Fibroblast of the aortic adventitia (primary cell): ENCODE measurements at regions not wholly inside any gene's neighbourhood (a gene's known extent, or its start where the extent isn't known, plus 50 kb on each side); places are given as distances from the start of the nearest gene placed in this dataset.

Source experiments
- DNase-seq: peaks from one replicate; pipeline ENCODE4 v3.0.0-alpha.2; 2010; ENCODE audit warnings: low read depth
- H3K4me3 ChIP-seq: 2 replicates; pipeline ENCODE4 v1.5.1; 2011; ENCODE audit warnings: low read depth, mild to moderate bottlenecking, control low read depth, low read length, moderate library complexity
- TF ChIP-seq, protein P1 (sequence below): IDR thresholded peaks from 2 replicates; pipeline ENCODE4 v1.5.1; 2011; ENCODE audit warnings: mild to moderate bottlenecking, low read length, control low read depth, inconsistent platforms; ENCODE audit not compliant: insufficient read depth

DNA sequence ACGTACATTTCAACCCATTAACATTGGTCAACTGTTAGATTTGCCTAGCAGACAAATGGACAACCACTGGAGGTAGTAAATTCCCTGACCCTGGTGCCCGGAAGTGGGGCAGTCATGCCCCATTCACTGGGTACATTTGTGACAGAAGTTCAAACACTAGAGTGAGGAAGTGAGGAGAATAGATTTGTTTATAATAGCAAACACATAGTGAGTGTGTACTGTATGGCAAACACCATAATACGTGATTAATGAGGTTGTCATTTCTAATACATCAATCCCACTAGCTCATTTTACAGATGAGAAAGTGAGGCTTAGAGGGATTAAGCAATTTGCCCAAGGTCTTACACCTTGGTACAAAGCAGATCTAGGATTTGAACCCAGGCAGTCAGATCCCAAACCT is 181.9 kb upstream of the MKLN1 start:
- DNase-seq, result no peak
- H3K4me3 ChIP-seq, result no peak overlapping the region
- TF ChIP-seq, protein P1, sequence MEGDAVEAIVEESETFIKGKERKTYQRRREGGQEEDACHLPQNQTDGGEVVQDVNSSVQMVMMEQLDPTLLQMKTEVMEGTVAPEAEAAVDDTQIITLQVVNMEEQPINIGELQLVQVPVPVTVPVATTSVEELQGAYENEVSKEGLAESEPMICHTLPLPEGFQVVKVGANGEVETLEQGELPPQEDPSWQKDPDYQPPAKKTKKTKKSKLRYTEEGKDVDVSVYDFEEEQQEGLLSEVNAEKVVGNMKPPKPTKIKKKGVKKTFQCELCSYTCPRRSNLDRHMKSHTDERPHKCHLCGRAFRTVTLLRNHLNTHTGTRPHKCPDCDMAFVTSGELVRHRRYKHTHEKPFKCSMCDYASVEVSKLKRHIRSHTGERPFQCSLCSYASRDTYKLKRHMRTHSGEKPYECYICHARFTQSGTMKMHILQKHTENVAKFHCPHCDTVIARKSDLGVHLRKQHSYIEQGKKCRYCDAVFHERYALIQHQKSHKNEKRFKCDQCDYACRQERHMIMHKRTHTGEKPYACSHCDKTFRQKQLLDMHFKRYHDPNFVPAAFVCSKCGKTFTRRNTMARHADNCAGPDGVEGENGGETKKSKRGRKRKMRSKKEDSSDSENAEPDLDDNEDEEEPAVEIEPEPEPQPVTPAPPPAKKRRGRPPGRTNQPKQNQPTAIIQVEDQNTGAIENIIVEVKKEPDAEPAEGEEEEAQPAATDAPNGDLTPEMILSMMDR, result no peak

DNA sequence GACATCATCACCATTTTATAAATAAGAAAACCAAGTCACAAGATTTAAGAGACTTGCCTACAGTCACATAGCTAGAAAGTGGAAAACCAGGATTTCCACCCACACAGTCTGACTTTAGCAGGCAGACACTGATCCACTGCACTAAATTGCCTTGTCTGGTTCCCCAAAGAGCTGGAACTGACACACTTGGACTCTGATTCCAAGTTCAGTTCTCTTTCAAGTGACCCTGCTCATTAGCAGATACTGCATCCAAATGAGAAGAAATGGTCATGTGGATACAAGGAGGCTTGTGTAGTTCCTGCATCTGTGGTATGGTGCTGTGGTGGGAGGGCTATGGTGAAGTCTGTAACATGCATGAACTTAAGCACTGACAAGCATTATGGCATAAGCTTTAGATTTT is 180.1 kb upstream of the MKLN1 start:
- TF ChIP-seq, protein P1, result no peak
- DNase-seq, result no peak
- H3K4me3 ChIP-seq, result no peak overlapping the region

DNA sequence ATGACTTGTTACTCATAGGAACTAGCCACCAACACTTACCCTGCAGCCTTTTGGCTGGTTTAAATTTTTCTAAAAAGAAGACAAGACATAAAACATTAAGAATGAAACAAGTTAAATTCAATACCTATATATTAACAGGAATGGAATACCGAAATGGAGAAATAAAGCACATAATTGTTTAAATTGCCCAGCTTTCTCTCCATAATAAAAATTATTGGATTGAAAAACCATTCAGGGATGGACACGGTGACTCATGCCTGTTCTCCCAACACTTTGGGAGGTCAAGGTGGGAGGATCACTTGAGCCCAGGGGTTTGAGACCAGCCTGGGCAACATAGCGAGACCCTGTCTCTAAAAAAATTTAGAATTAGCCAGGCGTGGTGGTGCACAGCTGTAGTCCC is 179.4 kb upstream of the MKLN1 start:
- no peak for DNase-seq
- TF ChIP-seq, protein P1, result no peak
- H3K4me3 ChIP-seq, result no peak overlapping the region

DNA sequence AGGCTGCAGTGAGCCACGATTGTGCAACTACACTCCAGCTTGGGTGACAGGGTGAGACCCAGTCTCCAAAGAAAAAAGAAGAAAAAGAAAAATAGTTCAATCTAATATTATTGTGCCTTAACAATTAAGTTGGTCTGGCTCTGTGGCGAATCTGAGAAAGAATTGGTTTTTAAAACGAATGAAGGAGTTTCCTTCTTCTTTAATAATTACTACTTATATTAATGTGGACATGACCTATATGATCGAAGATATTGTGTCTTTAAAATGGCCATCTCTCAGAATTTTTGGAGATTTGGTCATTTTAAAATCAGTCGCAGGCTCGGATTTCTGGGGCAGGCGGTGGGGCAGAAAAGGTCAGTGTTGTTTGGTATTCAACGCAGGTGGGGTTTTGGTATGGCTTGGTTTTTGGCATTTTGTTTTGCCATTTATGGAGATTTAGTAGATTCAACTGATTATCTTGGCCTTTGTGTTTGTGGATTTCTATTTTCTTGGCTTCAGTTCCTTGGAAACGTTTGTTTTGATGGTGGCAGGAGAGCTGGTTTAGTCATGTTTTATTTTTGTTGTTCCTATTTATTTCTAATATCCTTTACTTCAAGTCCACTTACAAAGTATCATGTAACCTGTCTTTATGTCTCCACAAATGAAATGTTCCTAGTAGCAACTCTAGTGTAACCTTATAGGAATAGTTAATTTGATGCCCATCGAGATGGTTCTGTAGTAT is 178.8 kb upstream of the MKLN1 start:
- no peak for DNase-seq
- H3K4me3 ChIP-seq, result no peak overlapping the region
- TF ChIP-seq, protein P1, result no peak

DNA sequence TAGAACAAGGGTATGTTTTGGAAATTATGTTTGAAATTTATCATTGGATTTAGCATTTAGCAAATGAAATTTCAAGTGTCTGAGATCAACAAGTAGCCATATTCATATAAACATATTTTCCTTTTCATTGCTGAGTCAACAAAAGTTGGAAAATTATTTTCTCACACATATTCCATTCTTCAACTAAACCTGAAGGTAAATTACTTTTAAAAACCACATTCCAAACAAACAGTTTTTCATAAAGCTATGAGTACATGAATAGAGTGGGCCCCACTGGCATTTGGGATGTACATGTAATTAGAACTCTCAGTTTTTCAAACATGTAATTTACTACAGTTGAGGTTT is 178.3 kb upstream of the MKLN1 start:
- DNase-seq, result no peak
- TF ChIP-seq, protein P1, result no peak

DNA sequence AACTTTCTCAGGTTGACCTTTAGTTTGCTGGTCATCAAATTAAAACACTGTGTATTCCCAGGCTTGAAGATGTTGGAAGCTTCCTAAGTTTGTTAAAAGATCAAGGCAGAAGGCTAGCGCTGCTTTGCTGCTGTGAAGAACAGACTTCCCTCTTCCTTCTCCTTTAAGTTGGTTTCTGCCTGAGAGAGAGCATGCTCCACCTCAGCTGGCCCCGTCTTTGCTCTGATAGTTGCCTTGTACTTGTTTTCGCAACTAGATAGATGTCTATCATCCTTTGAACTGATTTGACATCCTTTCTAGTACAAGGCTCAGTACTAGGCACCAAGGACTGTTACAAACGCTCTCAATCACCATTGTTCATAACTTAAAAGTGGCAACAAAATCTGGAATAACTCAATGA is 177.8 kb upstream of the MKLN1 start:
- H3K4me3 ChIP-seq, result no peak overlapping the region
- DNase-seq, result no peak
- TF ChIP-seq, protein P1, result no peak

More for the DNA sequence above, 178.3 kb upstream of the MKLN1 start:
- no peak overlapping the region for H3K4me3 ChIP-seq

DNA sequence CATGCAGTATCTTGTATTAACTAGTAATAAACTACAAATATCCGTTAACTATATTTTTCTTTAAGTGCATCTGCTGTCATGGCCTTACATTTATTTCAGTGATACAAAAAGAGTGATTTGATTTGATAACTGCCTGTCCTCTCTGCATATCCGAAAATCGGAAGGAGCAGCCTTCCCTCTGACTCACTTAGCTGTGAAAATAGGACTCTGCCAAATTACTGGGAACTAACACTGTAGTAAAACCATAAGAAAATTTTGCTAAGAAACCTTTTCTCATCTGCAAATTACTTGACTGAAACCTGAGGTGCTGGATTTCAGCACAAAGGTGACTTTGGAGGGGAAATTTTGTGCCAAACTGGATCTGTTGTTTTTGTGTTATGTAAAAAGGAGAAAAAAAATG is 176.6 kb upstream of the MKLN1 start:
- TF ChIP-seq, protein P1, result no peak
- H3K4me3 ChIP-seq, result no peak overlapping the region
- no peak for DNase-seq
